PC-3 (cell line): ENCODE measurements at regions not wholly inside any gene's neighbourhood (a gene's known extent, or its start where the extent isn't known, plus 50 kb on each side); places are given as distances from the start of the nearest gene placed in this dataset.

Source experiments
- CTCF ChIP-seq: fragments of 300-600 bp; sonication (generic); conservative IDR thresholded peaks from 2 replicates; pipeline ENCODE4 v1.5.1; 2017; ENCODE audit warnings: antibody characterized with exemption, low read depth, mild to moderate bottlenecking, low read length
- EZH2 ChIP-seq: fragments of 300-600 bp; sonication (generic); IDR thresholded peaks from one replicate; pipeline ENCODE4 v1.6.1; 2017; ENCODE audit warnings: antibody characterized with exemption, mild to moderate bottlenecking, low read length; ENCODE audit not compliant: unreplicated experiment
- EZH2phosphoT487 ChIP-seq: fragments of 300-600 bp; sonication (generic); IDR thresholded peaks from 2 replicates; pipeline ENCODE4 v1.6.1; 2018; ENCODE audit warnings: mild to moderate bottlenecking, antibody characterized with exemption, low read length, borderline replicate concordance

- TF ChIP-seq CTCF, result no peak
- TF ChIP-seq EZH2, result no peak
- TF ChIP-seq EZH2phosphoT487, result no peak
Observed at GRCh38 chr4:180784940-180785339, 1458.3 kb upstream of the TENM3 start.
